Stomach (tissue), 8 donors: ENCODE measurements at regions not wholly inside any gene's neighbourhood (a gene's known extent, or its start where the extent isn't known, plus 50 kb on each side); places are given as distances from the start of the nearest gene placed in this dataset.

ENCODE experiments used
- DNase-seq, 2 donors: peaks; one replicate each; pipeline versions ENCODE4 v3.0.0 to v3.0.0-alpha.2; 2013 to 2019
- H3K27ac ChIP-seq, 5 donors: fragments of 200-600 bp in 4 of 5; sonication (generic) in 4 of 5; one replicate each; pipeline ENCODE4 v1.5.1; 2013 to 2019; ENCODE audit warnings: mild to moderate bottlenecking in 1 of 5, moderate library complexity in 1 of 5
- H3K27me3 ChIP-seq, 3 donors: fragments of 200-600 bp; sonication (generic); one replicate each; pipeline ENCODE4 v1.5.1; 2017 to 2019; ENCODE audit warnings: mixed run types in 1 of 3
- H3K36me3 ChIP-seq, 4 donors: fragments of 200-600 bp; sonication (generic); 1 replicate in 3 of 4; 2 replicates in 1 of 4; pipeline ENCODE4 v1.5.1; 2016 to 2019
- H3K4me1 ChIP-seq, 4 donors: fragments of 200-600 bp; sonication (generic); one replicate each; pipeline ENCODE4 v1.5.1; 2016 to 2019
- H3K4me3 ChIP-seq, 4 donors: fragments of 200-600 bp; sonication (generic) in 3 of 4; one replicate each; pipeline ENCODE4 v1.5.1; 2016 to 2019; ENCODE audit warnings: mild to moderate bottlenecking in 1 of 4
- H3K9me3 ChIP-seq, 4 donors: fragments of 200-600 bp; sonication (generic); one replicate each; pipeline ENCODE4 v1.5.1; 2016 to 2019
- EP300 ChIP-seq: sonication (generic); formaldehyde crosslinking; IDR thresholded peaks from one replicate; pipeline ENCODE4 v1.6.1; 2017; ENCODE audit warnings: antibody characterized with exemption
- POLR2A ChIP-seq, 4 donors: fragments of 450-650 bp; IDR thresholded peaks; one replicate each; pipeline ENCODE4 v1.6.1; 2016; ENCODE audit warnings: antibody characterized with exemption in 4 of 4, control low read depth in 2 of 4, mild to moderate bottlenecking in 1 of 4, moderate library complexity in 1 of 4
- POLR2AphosphoS5 ChIP-seq, 3 donors: sonication (generic); formaldehyde crosslinking; IDR thresholded peaks; one replicate each; pipeline ENCODE4 v1.6.1; 2016; ENCODE audit warnings: antibody characterized with exemption in 3 of 3
- WGBS, 5 donors: extraction: QIAGEN DNeasy Blood & Tissue Kit in 3 of 5; methylation state at CpG; one replicate each; pipeline versions ENCODE4 v1.1.5 to v1.1.7; 2013 to 2018; 5-methylcytosine and 5-hydroxymethylcytosine counted together
- intact Hi-C: fragments of 100-400 bp; cut with DNase I; formaldehyde crosslinking; loops from one replicate; pipeline ENCODE4 v1.15.1; 2023; ENCODE audit warnings: low total_unique reads
- TF ChIP-seq, protein P1 (sequence below), 7 experiments: fragments of 450-650 bp in 4 of 7; fragments of 200-600 bp in 3 of 7; sonication (generic) in 3 of 7; IDR thresholded peaks; one replicate each; pipeline ENCODE4 v1.5.1; 2016 to 2019; ENCODE audit warnings: antibody characterized with exemption in 7 of 7, control low read depth in 2 of 7, mild to moderate bottlenecking in 1 of 7
- donor health status: healthy with polysubstance abuse.
- donor health status: Bipolar disorder and iron deficiency.
- donor health status: healthy.

GRCh38 chr9:30075022-30075421, 2309.4 kb upstream of the ACO1 start:
- no peak for DNase-seq
- WGBS, 5 donors, result 81 to 88% (median 82%) methylated on average over 15 of the region's 15 CpGs

GRCh38 chr9:30075451-30076199, 2308.8 kb upstream of the ACO1 start:
- no peaks in the 10 kb centered on the region for H3K36me3 ChIP-seq
- H3K9me3 ChIP-seq, result peaks cover 0 to 11% (median 0%) of the 10 kb centered on the region in 4 donors
- TF ChIP-seq EP300 (no peak), POLR2A (IDR thresholded peaks at IDR 0.05) (no peak), POLR2AphosphoS5 (IDR thresholded peaks at IDR 0.05) (no peak)
- TF ChIP-seq, protein P1, sequence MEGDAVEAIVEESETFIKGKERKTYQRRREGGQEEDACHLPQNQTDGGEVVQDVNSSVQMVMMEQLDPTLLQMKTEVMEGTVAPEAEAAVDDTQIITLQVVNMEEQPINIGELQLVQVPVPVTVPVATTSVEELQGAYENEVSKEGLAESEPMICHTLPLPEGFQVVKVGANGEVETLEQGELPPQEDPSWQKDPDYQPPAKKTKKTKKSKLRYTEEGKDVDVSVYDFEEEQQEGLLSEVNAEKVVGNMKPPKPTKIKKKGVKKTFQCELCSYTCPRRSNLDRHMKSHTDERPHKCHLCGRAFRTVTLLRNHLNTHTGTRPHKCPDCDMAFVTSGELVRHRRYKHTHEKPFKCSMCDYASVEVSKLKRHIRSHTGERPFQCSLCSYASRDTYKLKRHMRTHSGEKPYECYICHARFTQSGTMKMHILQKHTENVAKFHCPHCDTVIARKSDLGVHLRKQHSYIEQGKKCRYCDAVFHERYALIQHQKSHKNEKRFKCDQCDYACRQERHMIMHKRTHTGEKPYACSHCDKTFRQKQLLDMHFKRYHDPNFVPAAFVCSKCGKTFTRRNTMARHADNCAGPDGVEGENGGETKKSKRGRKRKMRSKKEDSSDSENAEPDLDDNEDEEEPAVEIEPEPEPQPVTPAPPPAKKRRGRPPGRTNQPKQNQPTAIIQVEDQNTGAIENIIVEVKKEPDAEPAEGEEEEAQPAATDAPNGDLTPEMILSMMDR (IDR thresholded peaks at IDR 0.05), result no peak
- no peaks in the 10 kb centered on the region for H3K27me3 ChIP-seq
- no peak for DNase-seq
- no peaks in the 10 kb centered on the region for H3K4me1 ChIP-seq
- 34 to 60% (median 56%) methylated on average over 3 of the region's 3 CpGs for WGBS, 5 donors
- H3K4me3 ChIP-seq, result no peak overlapping the region
- H3K27ac ChIP-seq, result no peak overlapping the region
- intact Hi-C loops, result no loop called here

More at GRCh38 chr9:30075022-30075421, 2309.4 kb upstream of the ACO1 start:
- intact Hi-C loops, result no loop called here
- H3K27ac ChIP-seq, result no peak overlapping the region
- TF ChIP-seq POLR2AphosphoS5 (IDR thresholded peaks at IDR 0.05), result no peak
- TF ChIP-seq EP300, result no peak
- TF ChIP-seq, protein P1 (IDR thresholded peaks at IDR 0.05), result no peak
- TF ChIP-seq POLR2A (IDR thresholded peaks at IDR 0.05), result no peak
- no peaks in the 10 kb centered on the region for H3K4me1 ChIP-seq
- peaks cover 0 to 11% (median 0%) of the 10 kb centered on the region in 4 donors for H3K9me3 ChIP-seq
- no peak overlapping the region for H3K4me3 ChIP-seq
- H3K36me3 ChIP-seq, result no peaks in the 10 kb centered on the region
- H3K27me3 ChIP-seq, result no peaks in the 10 kb centered on the region

DNA sequence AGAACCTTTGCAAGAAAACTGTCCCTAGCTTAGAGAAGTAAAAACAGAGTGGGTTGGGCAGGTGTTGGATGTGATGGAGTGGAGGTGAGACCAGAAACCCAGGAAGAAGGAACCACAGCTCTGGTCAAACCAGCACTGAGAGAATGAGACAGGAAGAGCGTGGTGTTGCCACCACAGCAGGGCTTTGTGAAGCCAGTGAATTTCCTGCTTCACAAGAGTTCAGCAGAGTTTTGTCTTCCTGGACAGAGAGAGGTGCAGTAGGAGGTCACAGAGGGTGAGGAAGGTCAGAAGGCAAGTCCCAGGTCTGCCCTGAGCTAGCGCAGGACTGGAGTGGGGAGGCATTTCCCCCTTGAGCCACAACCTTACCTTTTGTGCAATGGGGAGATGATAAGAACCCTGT, 2306.2 kb upstream of the ACO1 start:
- no peak overlapping the region for H3K4me3 ChIP-seq
- H3K36me3 ChIP-seq, result no peaks in the 10 kb centered on the region
- intact Hi-C loops, result no loop called here
- WGBS, 5 donors, result 58 to 87% (median 80%) methylated on average over 2 of the region's 2 CpGs
- no peak overlapping the region for H3K27ac ChIP-seq
- no peak for DNase-seq
- H3K27me3 ChIP-seq, result no peaks in the 10 kb centered on the region
- peaks cover 0 to 11% (median 0%) of the 10 kb centered on the region in 4 donors for H3K9me3 ChIP-seq
- H3K4me1 ChIP-seq, result no peaks in the 10 kb centered on the region
- TF ChIP-seq POLR2AphosphoS5 (IDR thresholded peaks at IDR 0.05), result no peak
- no peak for TF ChIP-seq EP300
- TF ChIP-seq POLR2A (IDR thresholded peaks at IDR 0.05), result no peak
- TF ChIP-seq, protein P1 (IDR thresholded peaks at IDR 0.05), result no peak

DNA sequence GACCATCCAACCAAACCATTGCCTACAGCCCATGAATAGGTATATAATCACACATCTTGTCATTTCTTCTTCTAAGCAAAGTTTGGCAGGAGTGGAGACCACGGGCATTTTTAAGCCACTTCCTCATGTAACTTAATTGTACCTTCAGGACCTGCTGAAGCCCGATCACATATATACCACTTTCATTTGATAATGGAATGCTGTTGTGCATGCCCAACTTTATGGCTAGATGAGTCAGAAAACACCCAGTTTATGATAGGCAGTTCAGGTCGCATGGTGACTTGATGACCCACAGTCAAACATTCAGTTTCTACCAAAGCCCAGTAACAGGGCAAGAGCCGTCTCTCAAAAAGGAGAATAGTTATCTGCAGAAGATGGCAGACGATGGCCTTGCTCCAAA, 2295.0 kb upstream of the ACO1 start:
- Histone ChIP-seq H3K36me3 (no peaks in the 10 kb centered on the region), H3K27me3 (no peaks in the 10 kb centered on the region), H3K4me3 (no peak overlapping the region), H3K4me1 (no peaks in the 10 kb centered on the region), H3K27ac (no peak overlapping the region), H3K9me3 (no peaks in the 10 kb centered on the region)
- intact Hi-C loops, result no loop called here
- no peak for DNase-seq
- no peak for TF ChIP-seq EP300
- TF ChIP-seq POLR2AphosphoS5 (IDR thresholded peaks at IDR 0.05), result no peak
- no peak for TF ChIP-seq POLR2A (IDR thresholded peaks at IDR 0.05)
- TF ChIP-seq, protein P1 (IDR thresholded peaks at IDR 0.05), result no peak
- WGBS, 5 donors, result 80 to 96% (median 88%) methylated on average over 5 of the region's 5 CpGs
